ENCODE measurements at regions not wholly inside any gene's neighbourhood (a gene's known extent, or its start where the extent isn't known, plus 50 kb on each side); places are given as distances from the start of the nearest gene placed in this dataset.

- DNase-seq (ENCODE audit: low read depth, low spot score), result no peak
- ChIA-PET POLR2A (no interaction called here), CTCF (no interaction called here)
- Histone ChIP-seq H3K9me3 (ENCODE audit: control insufficient read depth, insufficient read depth, low read length) (no peaks in the 10 kb centered on the region), H3K4me3 (ENCODE audit: low read depth, low read length) (no peak overlapping the region), H3K27me3 (ENCODE audit: control insufficient read depth, insufficient read depth, low read length) (no peaks in the 10 kb centered on the region), H3K27ac (ENCODE audit: low read depth, low read length) (no peak overlapping the region)
- no peak for TF ChIP-seq CTCF (IDR thresholded peaks at IDR 0.05; ENCODE audit: low read depth, low read length)
These were observed 149.8 kb upstream of the ABI3BP start for GRCh38 chr3:101143012-101143411.

GRCh38 chr3:101142160-101142559 is 148.9 kb upstream of the ABI3BP start:
- POLR2A ChIA-PET, result no interaction called here
- Histone ChIP-seq H3K4me3 (ENCODE audit: low read depth, low read length) (no peak overlapping the region), H3K9me3 (ENCODE audit: control insufficient read depth, insufficient read depth, low read length) (no peaks in the 10 kb centered on the region), H3K27ac (ENCODE audit: low read depth, low read length) (no peak overlapping the region), H3K27me3 (ENCODE audit: control insufficient read depth, insufficient read depth, low read length) (no peaks in the 10 kb centered on the region)
- DNase-seq (ENCODE audit: low read depth, low spot score), result no peak
- no peak for TF ChIP-seq CTCF (IDR thresholded peaks at IDR 0.05; ENCODE audit: low read depth, low read length)
- CTCF ChIA-PET, result no interaction called here

- DNase-seq (ENCODE audit: low read depth, low spot score), result no peak
- no peaks in the 10 kb centered on the region for H3K27me3 ChIP-seq (ENCODE audit: control insufficient read depth, insufficient read depth, low read length)
- POLR2A ChIA-PET, result no interaction called here
- H3K9me3 ChIP-seq (ENCODE audit: control insufficient read depth, insufficient read depth, low read length), result no peaks in the 10 kb centered on the region
- no peak overlapping the region for H3K4me3 ChIP-seq (ENCODE audit: low read depth, low read length)
- CTCF ChIA-PET, result no interaction called here
- no peak for TF ChIP-seq CTCF (IDR thresholded peaks at IDR 0.05; ENCODE audit: low read depth, low read length)
- no peak overlapping the region for H3K27ac ChIP-seq (ENCODE audit: low read depth, low read length)
These were observed 147.9 kb upstream of the ABI3BP start for GRCh38 chr3:101141135-101141534.

- CTCF ChIA-PET, result no interaction called here
- H3K27ac ChIP-seq (ENCODE audit: low read depth, low read length), result no peak overlapping the region
- H3K9me3 ChIP-seq (ENCODE audit: control insufficient read depth, insufficient read depth, low read length), result no peaks in the 10 kb centered on the region
- no peaks in the 10 kb centered on the region for H3K27me3 ChIP-seq (ENCODE audit: control insufficient read depth, insufficient read depth, low read length)
- no peak for DNase-seq (ENCODE audit: low read depth, low spot score)
- TF ChIP-seq CTCF (IDR thresholded peaks at IDR 0.05; ENCODE audit: low read depth, low read length), result no peak
- POLR2A ChIA-PET, result no interaction called here
- no peak overlapping the region for H3K4me3 ChIP-seq (ENCODE audit: low read depth, low read length)
These were observed 145.6 kb upstream of the ABI3BP start for GRCh38 chr3:101138817-101139216.

- no peak overlapping the region for H3K27ac ChIP-seq (ENCODE audit: low read depth, low read length)
- CTCF ChIA-PET, result no interaction called here
These were observed 141.1 kb upstream of the ABI3BP start for GRCh38 chr3:101134331-101134730.

More at GRCh38 chr3:101134331-101134730, 141.1 kb upstream of the ABI3BP start:
- no peak for TF ChIP-seq CTCF (IDR thresholded peaks at IDR 0.05; ENCODE audit: low read depth, low read length)
- POLR2A ChIA-PET, result no interaction called here
- no peak for DNase-seq (ENCODE audit: low read depth, low spot score)
- Histone ChIP-seq H3K4me3 (ENCODE audit: low read depth, low read length) (no peak overlapping the region), H3K9me3 (ENCODE audit: control insufficient read depth, insufficient read depth, low read length) (no peaks in the 10 kb centered on the region), H3K27me3 (ENCODE audit: control insufficient read depth, insufficient read depth, low read length) (no peaks in the 10 kb centered on the region)
